HL-60 (cell line): ENCODE measurements at regions not wholly inside any gene's neighbourhood (a gene's known extent, or its start where the extent isn't known, plus 50 kb on each side); places are given as distances from the start of the nearest gene placed in this dataset.

Experiments
- POLR2AphosphoS5 ChIP-seq: IDR thresholded peaks from 2 replicates; pipeline ENCODE4 v1.6.1; 2012; ENCODE audit warnings: low read depth
- SPI1 ChIP-seq: IDR thresholded peaks from 2 replicates; pipeline ENCODE4 v1.6.1; 2012; ENCODE audit warnings: low read depth, mild to moderate bottlenecking, borderline replicate concordance
- TF ChIP-seq, protein P1 (sequence below): IDR thresholded peaks from one replicate; pipeline ENCODE4 v1.5.1; 2011; ENCODE audit warnings: low read length, control low read depth, inconsistent platforms; ENCODE audit not compliant: insufficient read depth

DNA sequence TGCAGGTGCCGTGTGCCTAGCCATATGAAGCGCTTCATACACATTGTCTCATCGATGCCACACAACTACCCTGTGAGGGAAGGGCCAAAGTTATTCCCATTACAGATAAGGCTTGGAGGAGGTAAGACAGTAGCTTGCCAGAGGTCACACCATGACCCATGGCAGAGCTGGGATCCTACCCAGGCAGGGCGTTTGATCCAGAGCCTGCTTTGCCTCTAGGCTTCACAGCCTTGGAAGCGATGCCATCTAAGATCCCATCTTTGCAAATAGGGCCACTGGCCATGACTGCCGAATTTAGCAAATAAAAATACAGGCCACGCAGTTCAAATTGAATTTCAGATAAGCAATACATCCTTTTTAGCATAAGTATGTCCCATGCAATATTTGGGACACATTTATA lies 358.2 kb downstream of the BCOR start:
- TF ChIP-seq, protein P1, sequence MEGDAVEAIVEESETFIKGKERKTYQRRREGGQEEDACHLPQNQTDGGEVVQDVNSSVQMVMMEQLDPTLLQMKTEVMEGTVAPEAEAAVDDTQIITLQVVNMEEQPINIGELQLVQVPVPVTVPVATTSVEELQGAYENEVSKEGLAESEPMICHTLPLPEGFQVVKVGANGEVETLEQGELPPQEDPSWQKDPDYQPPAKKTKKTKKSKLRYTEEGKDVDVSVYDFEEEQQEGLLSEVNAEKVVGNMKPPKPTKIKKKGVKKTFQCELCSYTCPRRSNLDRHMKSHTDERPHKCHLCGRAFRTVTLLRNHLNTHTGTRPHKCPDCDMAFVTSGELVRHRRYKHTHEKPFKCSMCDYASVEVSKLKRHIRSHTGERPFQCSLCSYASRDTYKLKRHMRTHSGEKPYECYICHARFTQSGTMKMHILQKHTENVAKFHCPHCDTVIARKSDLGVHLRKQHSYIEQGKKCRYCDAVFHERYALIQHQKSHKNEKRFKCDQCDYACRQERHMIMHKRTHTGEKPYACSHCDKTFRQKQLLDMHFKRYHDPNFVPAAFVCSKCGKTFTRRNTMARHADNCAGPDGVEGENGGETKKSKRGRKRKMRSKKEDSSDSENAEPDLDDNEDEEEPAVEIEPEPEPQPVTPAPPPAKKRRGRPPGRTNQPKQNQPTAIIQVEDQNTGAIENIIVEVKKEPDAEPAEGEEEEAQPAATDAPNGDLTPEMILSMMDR = no peak
- TF ChIP-seq POLR2AphosphoS5 (no peak), SPI1 (no peak)
